HG02870 (cell line): ENCODE measurements at regions not wholly inside any gene's neighbourhood (a gene's known extent, or its start where the extent isn't known, plus 50 kb on each side); places are given as distances from the start of the nearest gene placed in this dataset.
"Not testable (repeated sequence)": the region's sequence is repeated elsewhere in the genome, so short reads cannot be mapped to it uniquely, and the experiment has no call there.

Experiments used
- ATAC-seq: cut with Tn5 transposase; IDR thresholded peaks from one replicate; pipeline ENCODE4 v1.9.1; 2021; ENCODE audit warnings: mild to moderate bottlenecking, moderate library complexity; ENCODE audit not compliant: unreplicated experiment

DNA sequence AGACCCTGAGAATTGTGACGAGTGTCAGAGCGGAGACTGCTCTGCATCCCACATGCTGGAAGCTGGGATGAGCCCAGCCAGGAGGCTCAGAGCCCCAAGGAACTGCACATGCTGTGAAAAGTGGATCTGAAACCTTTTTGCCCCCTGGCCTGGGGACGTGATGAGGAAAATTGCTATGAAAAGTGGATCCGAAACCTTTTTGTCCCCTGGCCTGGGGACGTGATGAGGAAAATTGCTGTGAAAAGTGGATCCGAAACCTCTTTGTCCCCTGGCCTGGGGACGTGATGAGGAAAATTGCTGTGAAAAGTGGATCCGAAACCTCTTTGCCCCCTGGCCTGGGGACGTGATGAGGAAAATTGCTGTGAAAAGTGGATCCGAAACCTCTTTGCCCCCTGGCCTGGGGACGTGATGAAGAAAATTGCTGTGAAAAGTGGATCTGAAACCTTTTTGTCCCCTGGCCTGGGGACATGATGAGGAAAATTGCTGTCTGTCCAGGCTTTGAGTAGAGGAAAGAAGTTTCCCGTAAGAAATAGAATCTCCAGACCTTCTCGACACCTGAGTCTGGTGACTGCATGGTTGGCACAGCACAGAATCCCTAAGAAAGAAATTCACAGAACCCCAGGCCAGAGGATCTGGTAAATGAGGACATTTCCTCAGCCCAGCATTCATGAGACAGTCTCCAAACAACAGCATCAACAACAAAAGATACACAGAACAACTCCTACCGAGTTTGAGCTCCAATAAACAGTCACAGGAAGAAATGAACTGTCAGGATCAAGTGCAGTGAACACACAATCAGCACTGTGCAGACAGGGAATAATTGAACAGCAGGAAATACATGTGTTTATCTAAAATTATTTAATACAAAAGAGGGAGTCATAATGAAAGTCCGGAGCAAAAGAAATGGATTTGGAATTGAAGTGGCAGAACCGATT, 188.8 kb downstream of the LAT start:
- not testable (repeated sequence) for ATAC-seq

DNA sequence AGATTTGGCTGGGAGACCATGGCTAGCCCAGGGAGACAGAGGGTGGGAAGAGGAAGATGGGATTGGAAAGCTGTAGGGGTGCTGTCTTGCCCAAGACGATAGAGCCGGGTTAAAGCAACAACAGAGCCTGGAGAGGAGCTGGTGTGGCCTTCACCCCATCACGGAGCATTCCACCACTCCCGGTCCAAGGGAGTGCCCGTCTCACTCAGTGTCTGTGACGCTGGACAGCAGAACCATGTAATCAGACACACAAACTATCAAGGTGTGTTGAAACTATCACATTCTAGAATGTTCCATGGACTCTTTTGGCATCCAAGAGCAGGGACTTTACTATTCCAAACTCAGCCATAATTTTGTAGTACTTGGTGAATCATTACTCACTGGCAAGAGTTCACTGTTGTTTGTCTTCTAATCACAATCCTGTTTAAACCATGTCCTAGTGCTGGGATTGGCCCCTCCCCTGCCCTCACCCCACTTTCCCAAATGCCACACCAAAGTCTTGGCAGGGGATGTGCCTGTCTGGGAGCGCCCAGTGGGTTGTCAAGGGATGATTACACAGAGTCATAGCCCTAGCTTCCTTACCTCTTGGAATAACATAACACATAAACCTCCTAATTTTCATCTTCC, 187.4 kb downstream of the LAT start:
- not testable (repeated sequence) for ATAC-seq

DNA sequence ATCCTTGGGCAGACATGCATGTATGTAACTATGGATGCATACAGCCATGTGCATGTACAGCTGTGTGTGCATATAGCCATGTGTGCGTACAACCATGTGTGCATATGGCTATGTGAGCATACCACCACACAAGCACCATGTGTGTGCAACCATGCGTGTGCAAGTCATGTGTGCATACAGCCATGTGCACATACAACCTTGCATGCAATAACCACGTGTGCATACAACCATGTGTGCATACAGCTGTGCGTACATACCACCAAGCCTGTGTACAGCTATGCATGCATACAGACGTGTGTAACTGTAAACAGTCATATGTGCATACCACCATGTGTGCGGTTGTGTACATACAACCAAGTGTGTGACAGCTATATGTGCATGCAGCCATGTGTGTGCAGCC, 186.4 kb downstream of the LAT start:
- ATAC-seq, result not testable (repeated sequence)

DNA sequence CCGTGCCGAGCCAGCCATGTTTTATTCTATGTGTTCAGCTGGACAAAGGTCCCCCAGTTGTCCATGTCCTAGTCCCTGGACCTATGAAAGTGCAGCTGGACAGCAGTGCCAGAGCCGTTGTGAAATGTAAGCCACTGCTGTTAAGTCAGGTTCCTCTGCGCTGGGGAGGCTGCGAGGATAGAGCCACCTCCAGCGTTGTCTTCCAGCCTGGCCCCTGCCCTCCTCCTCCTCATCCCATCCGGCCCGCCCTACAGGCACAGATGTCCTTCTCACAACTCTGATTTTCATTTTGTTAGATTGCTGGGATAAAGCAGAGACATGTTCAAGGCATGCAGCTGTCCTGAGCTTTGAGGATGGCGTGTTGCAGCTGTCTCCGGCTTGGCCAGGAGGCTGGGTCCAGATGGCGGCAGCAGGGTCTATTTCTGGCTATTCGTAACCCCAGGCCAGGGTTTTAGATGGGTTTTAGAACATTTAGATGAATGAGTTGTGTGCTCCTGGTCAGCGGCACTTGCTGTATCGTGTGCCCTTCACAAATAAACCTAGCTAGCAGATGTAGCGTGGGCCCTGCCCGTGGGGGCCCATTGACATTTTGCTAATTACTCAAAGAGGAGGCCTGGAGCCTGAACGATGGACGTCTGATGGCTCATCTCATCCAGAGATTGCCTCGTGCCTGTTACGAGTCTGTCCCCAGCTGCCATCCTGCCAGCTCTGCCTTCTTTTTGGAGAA, 185.7 kb downstream of the LAT start:
- not testable (repeated sequence) for ATAC-seq

DNA sequence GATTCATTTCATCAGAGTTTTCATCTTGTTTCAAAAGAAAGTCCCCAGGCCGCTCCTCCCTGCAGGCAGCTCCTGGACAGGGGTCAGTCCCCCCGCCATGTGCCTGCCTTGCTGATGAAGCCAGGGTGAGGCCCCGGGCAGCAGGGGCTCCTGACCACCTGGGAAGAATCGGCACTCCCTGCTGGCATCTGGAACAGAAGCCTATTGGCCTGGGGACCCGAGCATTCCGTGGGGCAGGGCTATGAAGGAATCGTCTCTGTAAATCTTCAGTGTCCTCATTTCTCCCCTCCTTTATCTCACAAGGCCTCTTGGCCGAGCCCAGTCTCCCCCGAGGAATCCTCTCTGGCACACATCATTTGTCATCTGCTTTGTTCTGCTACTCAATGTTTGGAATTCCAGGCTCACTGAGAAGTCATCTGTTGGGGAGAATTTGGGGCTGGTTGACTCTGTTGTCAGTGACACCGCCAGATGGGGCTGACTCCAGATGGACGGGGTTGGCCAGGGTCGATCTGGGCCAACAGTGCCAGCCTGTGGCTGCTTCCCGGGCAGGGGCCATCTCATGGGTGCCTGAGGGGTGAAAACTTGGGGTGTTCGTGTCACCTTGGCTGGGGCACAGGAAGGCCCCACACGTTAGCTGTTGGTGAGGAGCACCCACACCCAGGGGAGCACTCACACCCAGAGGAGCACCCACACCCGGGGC, 184.6 kb downstream of the LAT start:
- not testable (repeated sequence) for ATAC-seq

DNA sequence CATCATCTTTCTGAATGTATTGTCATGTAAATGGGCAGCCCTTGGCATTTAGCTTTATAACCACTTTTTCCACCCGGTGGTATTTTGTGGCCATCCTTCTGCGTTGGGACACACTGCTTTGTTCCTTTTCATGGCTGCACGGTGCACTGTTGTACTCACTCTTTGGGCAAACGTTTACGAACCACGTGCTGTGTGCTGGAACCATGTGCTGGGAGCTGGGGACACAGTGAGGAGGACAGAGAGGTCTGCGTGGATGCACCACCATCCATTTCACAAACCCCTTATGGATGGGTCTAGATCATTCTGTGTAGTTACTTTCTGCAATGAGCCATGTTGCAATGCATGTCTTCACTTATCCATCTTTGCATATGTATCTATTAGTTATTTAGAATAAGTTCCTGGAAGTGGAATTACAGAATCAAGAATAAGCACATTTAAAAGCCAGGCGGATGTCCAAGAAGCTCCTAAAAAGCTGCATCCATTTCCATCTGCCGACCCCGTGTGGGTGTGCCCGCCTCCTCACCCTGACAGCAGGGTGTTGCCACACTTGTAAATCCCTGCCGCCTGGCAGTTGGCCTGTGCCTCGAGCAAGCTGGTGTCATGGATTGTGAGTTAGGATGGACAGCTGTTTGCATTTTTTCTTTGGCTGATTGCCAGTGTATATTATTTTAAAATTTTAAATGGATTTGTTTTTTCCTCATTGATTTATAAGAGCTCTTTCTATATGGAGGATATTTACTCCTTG, 183.8 kb downstream of the LAT start:
- not testable (repeated sequence) for ATAC-seq

DNA sequence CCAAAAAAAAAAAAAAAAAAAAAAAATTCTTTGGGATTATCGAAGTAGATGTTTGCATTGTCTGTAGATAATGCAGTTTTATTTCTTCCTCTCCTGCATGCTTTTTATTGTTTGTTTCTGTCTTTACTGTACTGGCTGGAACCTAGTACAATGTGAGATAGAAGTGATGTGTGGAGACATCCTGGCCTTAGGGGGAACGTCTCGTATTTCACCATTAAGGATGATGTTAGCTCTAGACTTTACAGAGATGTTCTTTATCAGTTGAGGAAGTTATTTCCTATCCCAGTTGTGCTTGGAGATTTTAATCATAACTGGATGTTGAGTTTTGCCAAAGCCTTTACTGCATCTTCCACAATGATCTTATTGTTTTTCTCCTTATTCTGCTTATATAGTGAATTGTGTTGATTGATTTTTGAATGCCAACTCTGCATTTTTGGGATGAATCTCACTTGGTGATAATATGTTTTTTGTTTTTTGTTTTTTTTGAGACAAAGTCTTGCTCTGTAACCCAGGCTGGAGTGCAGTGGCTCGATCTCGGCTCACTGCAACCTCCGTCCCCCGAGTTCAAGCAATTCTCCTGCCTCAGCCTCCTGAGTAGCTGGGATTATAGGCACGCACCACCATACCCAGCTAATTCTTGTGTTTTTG, 179.7 kb downstream of the LAT start:
- ATAC-seq, result not testable (repeated sequence)

DNA sequence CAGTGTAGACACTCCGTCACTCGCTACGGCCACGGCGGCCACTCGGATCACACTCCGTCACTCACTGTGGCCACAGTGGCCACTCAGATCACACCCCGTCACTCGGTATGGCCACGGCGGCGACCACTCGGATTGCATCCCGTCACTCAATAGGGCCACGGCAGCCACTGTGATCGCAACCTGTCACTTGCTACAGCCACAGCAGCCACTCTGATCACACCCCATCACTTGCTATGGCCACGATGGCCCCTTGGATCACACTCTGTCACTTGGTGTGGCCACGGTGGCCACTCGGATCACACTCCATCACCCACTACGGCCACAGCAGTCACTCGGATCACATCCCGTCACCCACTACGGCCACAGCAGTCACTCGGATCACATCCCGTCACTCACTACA, 175.3 kb downstream of the LAT start:
- ATAC-seq, result not testable (repeated sequence)

DNA sequence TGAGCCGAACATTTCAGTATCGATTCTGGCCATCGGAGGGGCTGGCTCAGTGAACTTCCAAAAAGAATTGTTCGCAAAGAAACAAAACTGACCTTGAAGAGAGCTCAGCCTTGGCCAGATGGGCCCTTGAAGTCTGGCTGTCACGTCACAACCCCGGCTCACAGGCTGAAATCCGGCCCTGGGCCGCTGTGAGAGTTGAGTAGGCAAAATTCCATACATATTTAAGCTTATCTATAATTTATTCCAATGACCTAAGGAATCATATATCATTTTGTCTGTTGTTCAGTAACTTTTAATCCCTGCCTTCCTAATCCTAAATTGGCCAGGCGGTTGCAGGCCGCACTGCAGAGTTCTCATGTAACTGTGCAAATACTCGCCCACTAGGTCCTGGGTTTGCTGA, 174.8 kb downstream of the LAT start:
- not testable (repeated sequence) for ATAC-seq

DNA sequence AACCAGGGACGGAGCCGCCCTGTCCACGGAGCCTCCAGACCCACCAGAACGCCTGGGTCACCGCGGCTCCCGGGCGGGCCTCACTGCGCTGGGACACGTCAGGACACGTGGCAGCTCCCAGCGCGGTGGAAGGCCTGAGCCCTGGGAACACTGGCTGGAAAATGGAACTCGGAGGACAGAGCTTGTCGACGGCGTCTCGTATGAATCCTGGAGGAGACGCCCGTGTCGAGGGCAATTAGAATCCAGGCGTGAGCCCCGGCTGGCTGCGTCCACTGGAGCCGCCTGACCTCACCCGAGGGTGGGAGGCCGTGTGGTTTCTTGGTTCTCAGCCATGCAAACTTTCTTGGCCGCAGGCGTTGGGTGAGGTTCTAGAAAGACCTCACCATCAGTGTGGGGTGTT, 173.9 kb downstream of the LAT start:
- ATAC-seq, result no peak

DNA sequence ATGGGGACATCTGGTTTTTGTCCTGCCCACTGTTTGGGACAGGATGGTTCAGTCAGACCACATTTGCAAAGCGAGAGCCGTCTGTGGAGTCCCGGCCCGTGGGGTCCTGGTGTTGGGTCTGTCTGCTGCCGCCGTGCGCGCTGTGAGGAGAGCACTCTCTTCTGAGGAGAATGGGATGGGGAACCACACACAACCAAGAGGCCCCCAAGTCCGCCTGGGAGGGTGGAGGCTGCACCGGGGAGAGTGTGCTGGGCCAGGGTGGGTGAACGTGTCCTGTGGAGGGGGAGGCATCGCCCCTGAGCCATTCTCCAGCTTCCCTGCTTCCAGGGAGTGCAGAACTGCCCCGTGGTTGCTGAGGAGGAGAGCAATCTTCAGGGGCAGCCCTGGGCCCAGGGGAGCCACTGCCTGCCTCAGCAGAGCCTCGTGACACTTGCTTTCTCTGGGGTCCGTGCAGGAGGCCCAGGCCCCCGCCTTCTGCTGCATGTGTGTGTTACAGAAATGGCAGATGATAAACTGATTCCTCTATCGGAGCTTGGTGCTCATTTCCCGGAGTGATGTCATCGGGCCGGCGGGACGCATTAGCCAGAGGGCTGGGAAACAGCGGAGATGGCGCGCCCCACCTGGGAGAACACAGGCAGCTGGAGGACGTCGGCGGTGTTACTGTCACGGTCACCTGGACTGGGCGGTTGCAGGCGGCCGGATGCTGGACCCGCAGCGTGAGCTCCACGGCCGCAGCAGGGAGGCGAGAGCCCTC, 173.4 kb downstream of the LAT start:
- not testable (repeated sequence) for ATAC-seq

DNA sequence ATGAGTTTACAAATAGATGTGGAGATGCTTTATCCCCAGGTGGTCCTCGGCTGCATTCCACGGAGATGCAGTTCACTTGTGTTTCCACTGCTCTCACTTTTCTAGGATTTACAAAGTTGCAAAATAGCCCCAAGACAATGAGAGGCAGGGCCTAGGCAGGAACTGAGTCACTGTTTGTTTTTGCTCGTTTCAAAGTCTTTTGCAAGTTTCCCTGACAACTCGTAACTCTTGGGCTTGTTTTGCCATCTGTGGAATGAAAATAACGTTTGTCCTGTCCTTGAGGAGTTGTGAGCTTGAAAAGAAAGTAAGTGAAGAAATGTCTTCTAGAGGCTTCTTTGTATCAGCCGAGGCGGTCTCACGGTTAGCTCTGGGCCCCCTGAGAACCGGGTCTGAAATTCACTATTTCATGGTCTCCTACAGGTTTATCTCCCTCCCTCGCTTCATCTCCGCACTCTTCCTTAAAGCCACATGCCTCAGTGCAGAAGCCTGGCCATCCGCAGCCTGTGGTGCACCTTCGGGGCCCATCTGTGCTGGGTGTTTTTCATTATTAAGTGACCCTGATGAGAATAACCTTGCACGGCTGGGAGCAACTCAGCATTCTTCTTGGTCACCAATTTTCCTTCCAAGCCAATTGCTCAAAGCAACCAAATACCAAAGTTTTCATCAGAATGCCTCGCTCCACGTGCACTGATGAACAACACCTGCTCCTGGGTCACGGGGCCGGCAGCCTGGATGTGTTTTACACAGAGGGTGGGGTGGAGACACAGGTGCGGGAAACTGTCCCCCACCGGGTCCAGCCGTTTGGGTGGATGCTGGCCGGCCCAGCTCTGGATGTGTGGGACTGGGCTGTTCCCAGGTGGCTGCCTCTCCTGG, 172.4 kb downstream of the LAT start:
- not testable (repeated sequence) for ATAC-seq

DNA sequence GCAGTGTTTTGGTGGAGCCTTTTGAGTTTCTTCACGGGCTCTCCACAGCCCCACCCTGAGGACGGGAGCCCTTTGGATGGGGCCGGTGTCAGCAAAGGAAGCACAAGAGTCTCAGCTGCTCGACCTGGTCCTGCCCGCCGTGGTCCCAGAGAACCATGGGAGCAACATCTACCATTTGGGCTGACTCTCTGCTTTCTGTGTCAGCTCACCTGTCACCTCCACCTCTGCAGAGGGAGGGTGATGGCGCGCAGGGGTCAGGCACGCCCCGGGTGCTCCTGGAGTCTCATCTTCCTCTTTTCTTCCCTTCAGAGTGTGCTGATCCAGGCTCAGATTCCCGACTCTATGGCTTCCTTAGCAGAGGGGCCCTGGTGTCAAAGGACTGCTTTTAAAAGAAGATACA, 171.7 kb downstream of the LAT start:
- ATAC-seq, result no peak

DNA sequence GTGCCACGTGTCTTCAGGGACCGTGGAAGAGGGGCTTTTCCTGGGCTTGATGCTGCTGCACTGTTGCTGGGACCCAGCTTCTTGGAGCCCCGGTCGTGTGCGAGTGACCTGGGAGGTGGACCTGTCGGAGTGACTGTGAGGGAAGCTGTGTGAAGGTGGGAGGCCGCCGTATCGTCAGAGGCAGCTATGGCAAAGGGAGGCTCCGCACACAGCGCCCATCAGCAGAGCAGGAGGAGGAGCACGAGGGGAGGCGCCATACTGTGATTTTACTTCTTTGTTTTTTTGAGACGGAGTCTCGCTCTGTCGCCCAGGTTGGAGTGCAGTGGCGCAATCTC, 171.0 kb downstream of the LAT start:
- not testable (repeated sequence) for ATAC-seq

DNA sequence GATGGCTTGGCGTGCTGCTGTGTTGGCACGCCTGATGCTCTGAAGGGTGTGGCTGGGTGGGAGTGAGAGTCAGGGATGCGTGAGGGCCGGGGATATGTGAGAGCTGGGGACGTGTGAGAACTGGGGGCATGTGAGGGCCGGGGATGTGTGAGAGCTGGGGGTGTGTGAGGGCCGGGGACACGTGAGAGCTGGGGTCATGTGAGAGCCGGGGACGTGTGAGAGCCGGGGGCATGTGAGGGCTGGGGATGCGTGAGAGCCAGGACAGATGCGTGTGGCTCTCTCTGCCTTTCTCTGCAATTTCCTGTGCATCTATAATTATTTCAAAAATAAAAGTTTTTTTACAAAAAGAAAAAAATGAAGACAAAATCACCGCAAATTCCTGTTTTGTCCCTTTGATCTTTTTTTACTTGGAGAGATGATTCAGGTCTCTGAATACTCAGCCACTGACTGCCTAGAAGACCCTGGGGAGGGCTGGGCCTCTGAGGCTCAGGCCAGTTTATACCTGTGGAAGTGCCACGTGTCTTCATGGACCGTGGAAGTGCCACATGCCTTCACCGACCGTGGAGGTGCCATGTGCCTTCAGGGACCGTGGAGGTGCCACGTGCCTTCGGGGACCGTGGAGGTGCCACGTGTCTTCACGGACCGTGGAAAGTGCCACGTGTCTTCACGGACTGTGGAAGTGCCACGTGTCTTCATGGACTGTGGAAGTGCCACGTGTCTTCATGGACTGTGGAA, 170.4 kb downstream of the LAT start:
- ATAC-seq, result not testable (repeated sequence)

DNA sequence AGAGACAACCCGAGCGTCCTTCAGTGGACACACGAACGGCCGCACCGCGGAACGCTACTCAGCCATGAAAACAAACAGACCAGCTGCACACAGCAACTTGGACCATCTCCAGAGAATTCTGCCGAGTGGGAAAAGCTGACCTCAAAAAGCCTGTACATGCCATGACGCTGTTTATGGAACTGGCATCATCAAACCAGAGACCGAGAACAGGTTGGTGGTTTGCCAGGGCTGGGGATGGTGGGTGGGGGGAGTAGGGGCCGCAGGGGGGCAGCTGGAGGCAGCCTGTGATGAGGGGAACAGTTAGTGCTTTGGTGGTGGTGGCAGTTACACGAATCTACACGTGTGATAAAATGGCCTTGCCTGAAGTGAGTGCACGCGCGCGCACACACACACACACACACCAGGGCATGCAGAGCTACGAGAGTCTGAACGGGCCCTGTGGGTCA, 169.8 kb downstream of the LAT start:
- ATAC-seq, result no peak

DNA sequence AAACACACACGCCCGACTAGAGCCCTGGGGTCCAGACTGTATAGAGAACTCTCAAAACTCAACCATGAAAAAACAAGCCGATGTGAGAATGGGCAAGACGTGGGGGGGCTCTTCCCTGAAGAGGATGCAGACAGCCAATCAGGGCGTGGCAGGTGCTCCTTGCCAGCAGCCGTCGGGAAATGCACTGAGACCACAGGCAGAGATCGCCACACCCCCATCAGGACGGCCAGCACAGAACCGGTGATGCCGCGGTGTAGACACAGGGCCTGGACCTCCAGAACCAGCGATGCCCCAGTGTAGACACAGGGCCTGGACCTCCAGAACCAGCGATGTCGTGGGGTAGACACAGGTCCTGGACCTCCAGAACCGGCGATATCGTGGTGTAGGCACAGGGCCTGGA, 169.2 kb downstream of the LAT start:
- ATAC-seq, result no peak
